ENCODE measurements at regions not wholly inside any gene's neighbourhood (a gene's known extent, or its start where the extent isn't known, plus 50 kb on each side); places are given as distances from the start of the nearest gene placed in this dataset.

DNA sequence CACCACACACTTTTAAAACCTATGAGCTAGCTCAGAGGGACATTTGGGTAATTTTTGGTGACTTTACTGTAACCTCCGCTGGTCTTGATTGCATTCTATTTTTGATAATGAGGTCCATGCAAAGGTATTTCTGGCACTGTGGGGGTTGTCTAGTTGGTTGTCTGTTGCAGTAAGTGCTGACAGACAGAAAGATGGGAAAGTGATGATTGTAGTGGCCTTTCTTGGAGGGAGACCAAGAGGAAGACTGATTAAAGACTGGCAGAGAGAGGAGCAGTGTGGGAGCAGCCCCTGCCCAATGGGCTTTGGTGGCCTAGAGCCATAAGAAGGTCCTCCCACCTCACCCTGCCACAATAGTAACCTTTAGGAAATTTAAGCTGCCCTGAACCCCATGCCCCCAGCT, 173.4 kb upstream of the CTBP2 start:
- no peak for DNase-seq

DNA sequence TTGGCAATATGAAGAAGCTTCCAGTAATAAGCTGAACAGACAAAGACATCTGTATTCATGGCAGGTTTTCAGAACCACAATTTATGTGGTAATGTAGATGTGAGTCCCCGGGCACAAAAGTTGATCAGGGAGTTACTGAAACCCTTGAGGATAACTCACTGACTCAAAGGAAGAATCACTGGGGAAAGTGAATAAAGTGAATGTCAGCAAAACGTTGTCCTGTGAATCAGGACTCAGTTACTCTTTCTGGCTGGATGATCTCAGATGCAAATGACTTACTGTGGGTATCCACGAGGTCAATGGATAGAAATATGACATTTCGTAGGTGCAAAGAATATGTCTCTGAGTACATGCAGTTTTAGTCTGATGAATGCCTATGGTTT, 172.8 kb upstream of the CTBP2 start:
- no peak for DNase-seq

DNA sequence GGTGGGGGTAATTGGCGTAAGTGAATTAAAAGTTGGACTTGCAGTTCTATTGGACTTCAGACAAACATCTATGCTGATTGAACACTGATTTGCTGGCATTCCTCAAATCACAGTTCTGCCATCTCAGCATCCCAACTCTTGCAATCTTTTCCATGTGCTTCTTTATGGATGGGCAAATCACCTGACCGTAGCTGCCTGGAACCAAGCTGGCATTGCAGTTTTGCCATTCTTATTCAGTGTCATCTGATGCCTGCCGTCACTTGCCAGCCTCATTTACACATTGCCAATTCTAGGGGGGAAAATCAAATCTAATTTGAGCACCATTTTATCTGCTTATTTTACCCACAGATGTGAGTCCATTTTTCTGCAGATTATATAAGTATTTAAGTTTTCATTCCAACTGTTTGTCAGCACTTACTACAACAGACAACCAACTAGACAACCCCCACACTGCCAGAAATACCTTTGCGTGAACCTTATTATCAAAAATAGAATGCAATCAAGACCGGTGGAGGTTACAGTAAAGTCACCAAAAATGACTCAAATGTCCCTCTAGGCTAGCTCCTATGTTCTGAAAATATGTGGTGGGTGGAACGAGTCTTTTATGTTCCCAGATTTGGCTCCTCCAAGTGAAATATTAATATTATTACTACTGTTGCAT, 172.3 kb upstream of the CTBP2 start:
- no peak for DNase-seq

DNA sequence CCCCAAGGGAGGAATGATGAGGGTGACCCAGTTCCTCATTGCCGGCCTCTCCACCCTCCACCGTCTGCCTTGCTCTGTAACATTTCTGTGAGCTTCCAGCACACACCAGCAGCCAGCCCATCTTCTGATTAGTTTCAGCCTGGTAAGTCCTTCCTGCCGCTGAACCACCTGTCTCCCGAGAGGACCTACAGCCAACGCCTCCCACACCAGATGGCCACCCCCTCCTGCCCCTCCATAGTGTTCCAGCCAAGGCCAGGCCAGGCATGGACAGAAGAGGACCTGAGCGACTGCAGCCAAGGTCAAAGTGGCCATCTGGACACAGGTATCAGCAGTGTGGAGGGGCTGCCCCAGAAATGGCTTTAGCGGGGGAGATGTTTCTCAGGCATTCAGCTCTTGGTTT, 170.7 kb upstream of the CTBP2 start:
- DNase-seq = no peak

DNA sequence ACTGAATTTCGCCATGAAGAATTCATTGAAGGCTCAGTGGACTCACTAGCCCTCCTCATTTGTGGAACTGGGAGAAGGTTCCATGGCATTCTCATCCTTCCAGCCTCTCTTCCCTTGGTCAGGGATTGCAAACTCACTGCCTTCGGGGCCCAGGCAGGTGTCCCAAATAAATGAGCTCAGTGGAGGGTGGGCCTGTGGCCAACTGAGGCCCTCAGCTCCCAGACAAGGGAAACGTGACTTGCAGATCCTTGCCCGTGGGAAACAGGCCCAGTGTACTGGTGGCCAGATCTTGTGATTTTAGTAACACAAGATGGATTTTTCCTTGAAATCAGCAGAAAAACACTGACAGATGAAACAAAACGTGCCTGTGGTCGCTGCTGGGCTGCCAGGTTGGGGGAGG, 168.7 kb upstream of the CTBP2 start:
- DNase-seq = no peak

DNA sequence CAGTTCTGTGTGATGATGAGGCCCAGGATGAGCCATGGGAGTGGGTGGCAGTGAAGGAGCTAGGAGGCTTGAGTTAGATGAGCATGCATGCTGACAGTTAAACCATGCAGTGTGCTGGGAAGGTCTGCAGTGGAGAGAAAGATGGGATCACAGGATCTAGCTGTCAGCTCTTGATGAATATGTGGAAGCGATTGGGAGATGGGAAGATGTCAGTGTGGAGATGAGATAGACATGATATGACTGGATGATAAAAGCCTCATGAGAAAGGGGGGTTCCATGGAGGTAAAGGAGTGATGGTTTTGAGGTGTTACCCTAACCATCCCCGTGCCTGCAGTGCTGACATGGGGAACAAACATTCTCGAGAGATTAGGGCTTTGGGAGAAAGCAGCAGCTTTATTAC, 165.0 kb upstream of the CTBP2 start:
- no peak for DNase-seq

DNA sequence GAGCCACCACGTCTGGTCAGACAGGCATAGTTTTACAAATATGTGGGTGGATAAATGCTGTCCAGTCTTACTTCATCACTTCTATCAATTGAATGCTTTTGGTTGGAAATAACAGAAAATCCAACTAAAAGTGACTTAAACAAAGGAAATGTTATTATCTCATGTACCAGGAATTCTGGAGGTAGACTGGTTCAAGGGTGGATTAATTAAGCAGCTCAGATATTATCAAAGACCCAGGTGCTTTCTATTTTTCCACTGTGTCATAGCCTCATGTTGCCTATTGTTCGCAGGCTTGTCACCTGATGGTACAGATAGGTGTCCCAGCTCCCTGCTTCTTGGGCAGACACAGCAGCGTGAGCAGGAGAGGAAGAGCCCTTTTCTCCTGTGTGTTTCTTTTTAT, 156.1 kb upstream of the CTBP2 start:
- DNase-seq = no peak

DNA sequence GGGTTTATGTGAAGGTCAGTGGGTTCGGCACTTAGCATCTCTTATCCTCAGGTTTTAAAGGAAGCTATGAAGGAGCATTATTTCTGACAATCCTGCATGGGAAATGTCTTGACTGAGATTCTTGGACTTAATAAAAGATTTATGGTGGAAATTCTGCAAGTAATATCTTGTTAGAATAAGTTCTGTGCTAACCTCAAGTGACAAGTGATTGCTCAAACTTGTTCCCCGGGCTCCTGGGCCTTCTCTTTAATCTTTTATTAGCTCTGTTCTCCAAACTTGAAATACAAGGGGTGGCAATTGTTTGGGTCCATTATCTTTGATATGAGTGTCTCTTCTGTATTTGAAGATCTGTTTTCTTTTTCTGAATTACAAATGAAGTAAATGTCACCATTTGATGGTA, 140.6 kb upstream of the CTBP2 start:
- no peak for DNase-seq

DNA sequence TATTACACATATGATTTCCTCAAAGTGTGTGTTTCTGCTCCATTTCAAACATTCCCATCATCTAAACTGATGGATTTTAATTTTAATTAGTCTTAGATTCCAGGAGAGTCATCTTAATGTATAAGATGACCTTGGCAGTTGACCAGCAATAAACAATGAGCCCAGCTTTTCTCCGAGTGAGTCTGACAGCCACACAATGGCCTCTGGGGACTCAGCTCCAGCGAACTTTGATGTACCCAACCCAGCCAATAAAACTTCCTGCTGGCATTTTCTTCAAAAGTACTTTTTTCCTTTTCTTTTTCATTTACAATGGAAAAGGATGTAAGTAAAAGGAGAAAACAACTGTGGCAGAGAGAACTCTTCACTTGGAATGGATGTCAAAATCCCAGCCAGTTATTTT, 139.1 kb upstream of the CTBP2 start:
- no peak for DNase-seq

DNA sequence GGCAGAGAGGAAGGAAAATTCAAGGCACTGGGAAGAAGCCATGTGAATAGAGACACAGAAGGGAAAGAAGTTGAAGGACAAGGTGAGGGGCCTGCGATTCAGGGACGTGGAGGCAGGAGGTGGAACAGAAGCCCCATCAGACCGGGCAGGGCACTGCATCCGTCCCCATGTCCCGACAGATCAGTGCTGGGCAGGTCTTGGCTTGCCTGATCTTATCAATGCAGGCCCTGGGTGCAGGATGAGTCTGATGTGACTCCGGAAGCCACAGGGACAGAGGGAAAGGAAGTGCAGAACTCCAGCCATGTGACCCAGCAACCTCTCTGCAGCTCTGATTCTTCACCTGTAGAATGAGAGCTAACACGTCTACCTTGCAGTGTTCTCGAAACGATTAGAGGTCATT, 136.2 kb upstream of the CTBP2 start:
- no peak for DNase-seq

DNA sequence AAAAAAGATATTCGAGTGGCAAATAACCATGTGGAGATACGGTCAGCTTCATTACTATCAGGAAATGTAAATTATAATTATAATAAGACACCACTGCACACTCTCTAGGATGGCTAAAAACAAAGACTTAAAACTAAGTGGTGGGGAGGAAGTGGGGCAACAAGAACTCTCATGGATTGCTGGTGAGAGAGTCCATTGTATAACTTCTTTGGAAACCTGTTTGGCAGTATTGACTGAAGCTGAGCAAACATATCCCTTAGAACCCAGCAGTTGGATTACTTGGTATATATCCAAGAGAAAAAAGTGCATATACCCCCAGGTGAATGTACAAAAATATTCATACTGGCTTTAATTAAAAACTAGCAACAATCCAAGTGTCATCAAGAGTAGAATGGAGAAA, 133.7 kb upstream of the CTBP2 start:
- no peak for DNase-seq

DNA sequence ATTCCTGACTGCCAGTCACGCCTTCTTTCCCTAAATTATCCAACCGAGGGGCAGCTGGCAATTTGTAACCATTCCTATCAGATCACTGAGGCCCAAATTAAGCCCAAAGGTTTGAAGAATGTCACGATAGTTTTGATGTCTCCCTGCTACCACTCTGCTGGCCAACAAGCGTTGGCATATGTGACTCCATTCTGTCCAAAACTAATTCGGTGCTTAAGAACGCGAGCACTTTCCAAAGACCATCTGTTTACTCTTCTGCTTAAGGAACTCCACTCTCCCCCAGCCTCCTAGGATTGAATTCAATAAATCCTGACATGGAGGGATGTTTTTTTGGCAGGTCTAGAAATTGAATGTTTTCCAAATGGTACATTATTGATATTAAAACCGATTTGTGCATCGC, 131.5 kb upstream of the CTBP2 start:
- no peak for DNase-seq

DNA sequence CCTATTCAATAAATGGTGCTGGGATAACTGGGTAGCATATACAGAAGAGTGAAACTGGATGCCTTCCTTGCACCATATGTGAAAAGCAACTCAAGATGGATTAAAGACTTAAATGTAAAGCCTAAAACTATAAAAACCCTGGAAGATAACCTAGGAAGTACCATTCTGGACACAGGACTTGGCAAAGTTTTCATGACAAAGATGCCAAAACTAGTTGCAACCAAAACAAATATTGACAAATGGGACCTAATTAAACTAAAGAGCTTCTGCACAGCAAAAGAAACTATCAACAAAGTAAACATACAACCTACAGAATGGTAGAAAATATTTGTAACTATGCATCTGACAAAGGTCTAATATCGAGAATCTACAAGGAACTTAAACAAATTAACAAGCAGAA, 129.1 kb upstream of the CTBP2 start:
- no peak for DNase-seq

DNA sequence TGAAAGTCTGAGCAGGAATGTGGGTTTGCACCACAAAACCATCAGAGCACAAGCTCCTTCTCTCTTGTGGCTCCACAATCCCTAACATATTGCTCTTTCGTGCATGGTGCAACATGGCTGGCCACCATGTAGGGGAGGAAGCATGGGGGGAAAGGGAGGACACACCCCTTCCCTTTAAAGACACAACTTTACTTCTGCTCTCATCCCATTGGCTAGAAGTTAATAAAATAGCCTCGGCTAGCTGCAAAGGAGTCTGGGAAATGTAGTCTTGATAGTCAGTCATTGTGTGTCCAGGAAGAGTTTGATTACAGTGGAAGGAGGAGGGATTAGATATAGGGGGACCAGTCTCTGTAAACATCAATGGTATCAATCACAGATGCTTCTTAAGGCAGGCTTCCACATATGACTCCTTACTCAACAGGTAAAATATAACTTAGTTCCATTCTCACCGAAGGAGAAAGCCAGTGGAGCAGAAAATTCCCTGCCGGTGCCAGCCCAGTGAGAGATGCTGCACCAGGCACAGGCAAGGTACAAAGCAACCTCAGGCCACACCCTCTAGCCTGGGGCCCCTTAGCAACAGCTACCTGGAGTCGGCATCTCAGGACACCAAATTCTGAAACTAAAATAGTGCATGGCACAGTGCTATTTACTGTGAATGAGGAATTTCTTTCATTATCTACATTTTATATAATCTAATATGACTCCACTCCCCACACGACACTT, 124.7 kb upstream of the CTBP2 start:
- no peak for DNase-seq

DNA sequence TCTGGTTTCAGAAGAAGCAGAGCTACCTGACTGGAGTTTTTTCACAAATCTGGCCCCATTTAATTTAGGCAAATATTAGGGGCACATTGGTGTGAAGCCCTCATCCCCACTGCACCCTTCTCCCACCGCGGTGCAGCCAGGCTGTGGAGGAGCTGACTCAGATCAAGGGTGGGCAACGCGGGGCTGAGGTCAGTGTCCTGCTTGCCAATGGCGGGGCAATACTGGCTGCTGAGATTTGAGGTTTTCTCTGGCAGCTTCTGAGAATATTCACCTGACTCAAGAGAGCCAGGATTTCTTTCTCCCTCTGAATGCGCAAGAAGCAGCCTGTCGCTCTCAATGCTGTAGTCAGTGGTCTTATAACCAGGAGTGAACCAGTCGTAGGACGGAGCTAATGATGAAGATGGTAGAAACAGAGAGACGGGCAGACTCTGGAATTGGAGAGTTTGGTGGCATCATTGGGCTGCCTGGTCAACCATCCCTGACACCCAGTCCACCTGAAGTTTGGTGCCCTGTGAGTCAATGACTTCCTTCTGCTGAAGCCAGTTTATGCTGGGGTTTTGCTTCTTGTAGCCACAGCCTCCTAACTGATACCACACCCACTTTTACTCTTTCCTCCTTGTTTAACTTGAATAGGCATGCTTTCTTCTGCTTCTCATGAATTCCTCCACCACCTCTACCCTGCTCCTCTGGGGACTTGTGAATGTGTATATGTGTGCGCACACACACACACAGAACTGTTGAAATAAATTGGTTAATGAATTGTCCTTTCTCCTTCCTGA, 123.7 kb upstream of the CTBP2 start:
- no peak for DNase-seq

DNA sequence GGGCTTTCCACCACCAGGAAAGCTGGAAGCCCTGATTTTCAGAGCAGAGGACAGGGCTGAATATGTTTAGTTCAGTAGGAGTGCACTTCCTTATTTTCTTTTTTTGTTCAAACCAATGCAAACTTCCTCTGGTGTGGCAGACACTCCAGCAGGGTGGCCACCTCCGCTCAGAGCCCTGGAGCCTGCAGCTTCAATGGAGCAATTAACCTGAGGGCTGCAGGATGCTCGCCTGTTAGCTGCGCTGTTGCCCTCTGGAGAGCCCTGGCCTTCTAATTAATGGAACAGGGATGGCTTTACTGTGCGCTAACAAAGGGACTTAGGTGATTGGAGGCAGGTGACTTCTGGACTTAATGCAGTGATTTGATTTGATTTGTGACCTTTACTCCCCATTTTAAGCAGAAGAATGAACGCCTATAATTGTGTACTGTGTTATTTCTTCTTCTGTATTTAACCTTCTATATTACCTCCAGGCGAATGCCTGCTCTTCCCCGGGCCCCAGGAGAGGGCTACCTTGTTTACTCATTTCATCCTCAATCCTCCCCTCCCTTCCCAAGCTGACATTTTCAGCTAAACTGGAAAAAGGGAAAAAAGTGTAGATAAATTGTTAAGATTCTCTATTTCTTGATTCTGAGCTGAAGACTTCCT, 123.0 kb upstream of the CTBP2 start:
- DNase-seq = no peak

DNA sequence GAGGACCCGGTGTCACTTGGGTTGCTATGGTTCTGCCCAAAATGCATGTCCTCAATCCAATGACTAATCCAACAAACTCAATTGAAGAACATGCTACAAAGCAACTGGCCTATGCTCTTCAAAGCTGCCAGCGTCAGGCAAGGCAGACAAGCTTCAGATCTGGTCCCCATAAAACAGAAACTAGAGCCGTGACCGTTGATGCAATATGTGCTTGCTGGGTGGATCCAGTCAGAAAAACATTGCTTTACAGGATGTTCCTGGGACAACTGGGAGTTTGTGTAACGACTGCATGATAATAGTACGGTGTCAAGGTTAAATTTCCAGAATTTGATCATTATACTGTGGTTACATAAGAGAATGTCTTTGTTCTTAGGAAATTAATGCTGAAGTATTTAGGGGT, 120.7 kb upstream of the CTBP2 start:
- DNase-seq = no peak

DNA sequence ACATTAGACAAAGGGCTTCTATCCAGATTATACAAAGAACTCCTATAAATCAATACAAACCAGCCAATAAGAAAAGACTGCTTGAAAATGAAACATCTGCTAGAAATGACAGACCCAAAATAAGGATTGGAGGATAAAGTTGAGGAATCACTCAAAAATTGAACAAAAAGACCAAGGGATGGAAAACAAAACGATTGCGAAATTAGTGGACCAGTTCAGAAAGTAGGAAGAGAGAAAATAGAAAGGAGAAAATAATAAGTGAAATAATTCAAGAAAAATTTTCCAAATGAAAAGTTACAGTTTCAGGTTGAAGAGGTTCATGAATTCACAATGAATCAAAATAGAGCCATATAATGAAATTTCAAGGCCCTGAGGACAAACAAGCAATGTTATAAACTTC, 115.8 kb upstream of the CTBP2 start:
- DNase-seq = no peak

DNA sequence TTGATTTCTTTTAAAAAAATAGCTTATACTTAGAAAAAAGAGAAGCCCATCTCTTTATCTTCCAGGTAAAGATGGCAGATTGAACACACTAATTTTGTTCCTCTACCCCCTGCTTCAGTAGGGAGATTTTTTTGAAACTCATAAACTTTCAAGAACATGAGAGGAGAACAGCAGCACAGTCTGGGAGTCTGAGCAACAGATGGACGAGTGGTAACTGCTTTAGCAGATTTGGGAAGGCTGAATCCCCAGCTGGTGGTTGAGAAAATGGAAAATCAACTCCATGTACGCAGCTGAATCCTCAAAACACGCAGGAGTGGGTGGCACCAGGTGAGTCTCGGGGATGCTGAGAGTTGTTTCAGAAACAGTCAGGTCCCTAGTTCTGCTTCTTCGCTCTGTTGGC, 114.6 kb upstream of the CTBP2 start:
- no peak for DNase-seq

DNA sequence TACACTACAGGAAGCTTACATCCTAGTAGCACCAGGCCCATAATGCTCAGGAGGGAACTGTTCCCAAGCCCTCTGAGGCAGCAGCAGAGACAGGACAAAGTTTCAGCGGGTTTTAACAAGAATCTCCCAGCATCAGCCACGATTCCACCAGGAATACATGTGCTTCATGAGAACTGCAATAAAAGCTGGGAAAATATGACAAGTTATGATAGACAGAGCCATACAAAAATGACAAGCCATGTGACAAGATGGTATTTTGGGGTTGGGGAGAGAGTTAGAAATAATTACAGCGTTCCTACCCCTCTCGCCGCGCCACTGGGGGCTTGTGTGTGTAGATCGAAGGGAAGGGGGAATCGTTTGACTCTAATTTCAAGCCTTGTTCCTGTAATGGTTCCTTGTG, 112.7 kb upstream of the CTBP2 start:
- DNase-seq = no peak

DNA sequence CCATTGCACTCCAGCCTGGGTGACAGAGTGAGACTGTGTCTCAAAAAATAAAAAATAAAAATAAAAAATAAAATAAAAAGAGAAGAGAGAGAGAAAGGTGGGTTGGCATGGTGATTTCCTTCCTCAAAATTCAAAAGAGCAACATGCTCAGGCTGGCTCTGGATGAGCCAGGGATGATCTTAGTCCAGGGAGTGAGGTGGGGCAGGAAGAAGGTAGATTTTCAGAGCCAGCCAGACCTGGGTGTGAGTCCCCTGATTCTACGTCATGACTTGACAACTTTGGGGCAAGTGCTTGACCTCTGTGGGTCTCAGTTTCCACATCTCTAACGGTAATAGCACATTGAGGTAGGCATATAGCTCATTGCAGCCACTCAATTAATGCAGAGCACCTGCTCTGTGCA, 109.4 kb upstream of the CTBP2 start:
- no peak for DNase-seq

DNA sequence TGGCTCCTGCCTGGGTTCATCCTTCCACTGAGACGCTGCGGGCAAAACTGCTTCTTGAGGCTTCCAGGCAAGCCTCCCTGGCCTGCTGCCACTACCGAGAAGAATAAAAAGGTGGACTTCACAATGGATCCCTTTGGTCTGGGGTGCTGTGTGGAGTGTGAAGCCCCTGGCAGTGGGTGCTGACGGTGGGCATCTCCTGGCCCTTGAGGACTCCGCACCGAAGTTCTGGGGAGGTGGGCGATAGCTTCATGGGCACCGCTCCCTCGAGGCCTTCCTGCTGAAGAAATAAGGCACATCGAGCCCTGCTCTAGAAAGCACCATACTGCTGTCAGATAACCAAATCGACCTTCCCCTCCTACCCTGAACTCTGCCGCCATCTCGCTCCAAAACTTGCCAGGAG, 106.6 kb upstream of the CTBP2 start:
- DNase-seq = no peak

DNA sequence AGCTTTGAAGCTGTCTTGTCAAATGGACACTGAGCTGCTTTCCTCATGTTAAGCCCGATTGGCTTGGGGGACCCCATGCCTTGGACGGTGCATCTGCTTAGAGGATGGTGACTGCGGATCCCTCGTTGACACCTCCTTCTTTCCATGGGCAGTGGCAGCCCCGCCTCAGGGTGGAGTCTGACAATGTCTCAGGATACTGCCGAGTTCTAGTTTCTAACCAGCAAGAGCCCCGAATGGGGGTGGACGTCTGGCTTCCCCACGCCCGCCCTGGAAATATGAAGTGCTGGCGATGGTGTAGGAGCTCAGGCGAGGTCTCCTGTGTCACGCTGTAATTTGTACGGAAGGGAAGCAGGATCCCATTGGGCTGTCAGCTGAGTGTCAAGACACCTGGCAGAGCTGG, 106.2 kb upstream of the CTBP2 start:
- DNase-seq = no peak

DNA sequence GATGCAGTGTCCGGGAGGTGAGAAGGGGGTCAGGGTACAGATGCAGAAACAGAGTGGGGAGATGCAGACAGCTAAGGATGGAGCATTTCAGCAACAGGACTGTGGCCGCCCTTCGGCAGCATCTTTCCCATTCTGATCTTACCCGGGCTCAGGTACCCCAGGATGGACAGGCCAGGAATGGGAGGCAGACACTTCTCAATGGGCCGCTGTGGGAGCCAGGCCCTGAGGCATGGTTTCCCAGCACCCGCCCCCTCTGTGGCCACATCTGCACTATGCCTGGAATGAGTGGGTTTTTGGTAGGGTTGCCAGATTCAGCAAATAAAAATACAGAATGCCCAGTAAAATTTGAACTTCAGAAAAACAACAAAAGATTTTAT, 105.2 kb upstream of the CTBP2 start:
- no peak for DNase-seq
